HG02840 (cell line): ENCODE measurements at regions not wholly inside any gene's neighbourhood (a gene's known extent, or its start where the extent isn't known, plus 50 kb on each side); places are given as distances from the start of the nearest gene placed in this dataset.

Source experiments
- ATAC-seq: cut with Tn5 transposase; IDR thresholded peaks from one replicate; pipeline ENCODE4 v1.9.1; 2021; ENCODE audit warnings: mild to moderate bottlenecking, moderate library complexity, moderate number of reproducible peaks; ENCODE audit not compliant: unreplicated experiment, low FRiP score

- no peak for ATAC-seq
These were observed 324.7 kb downstream of the SEC14L1 start for GRCh38 chr17:77465358-77466041.

DNA sequence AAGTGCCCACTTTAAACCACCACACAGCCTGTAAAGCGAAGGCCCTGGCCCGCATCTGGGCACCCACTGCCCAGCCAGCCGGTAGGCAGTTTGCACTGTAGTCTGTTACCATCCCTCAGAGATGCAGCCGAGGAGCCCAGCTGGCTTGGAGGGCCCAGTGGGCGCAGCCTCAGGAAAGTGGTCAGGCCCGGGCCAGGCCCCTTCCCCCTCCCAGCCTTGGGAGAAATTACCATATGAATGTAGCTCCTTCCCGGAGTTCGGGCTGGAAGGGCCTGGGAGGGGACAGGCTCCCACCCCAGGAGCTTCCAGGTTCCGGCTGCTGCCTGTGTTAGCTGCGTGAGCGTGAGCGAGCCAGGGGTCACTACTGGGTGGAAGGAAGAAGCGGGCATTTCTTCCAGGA lies 325.4 kb downstream of the SEC14L1 start:
- no peak for ATAC-seq

DNA sequence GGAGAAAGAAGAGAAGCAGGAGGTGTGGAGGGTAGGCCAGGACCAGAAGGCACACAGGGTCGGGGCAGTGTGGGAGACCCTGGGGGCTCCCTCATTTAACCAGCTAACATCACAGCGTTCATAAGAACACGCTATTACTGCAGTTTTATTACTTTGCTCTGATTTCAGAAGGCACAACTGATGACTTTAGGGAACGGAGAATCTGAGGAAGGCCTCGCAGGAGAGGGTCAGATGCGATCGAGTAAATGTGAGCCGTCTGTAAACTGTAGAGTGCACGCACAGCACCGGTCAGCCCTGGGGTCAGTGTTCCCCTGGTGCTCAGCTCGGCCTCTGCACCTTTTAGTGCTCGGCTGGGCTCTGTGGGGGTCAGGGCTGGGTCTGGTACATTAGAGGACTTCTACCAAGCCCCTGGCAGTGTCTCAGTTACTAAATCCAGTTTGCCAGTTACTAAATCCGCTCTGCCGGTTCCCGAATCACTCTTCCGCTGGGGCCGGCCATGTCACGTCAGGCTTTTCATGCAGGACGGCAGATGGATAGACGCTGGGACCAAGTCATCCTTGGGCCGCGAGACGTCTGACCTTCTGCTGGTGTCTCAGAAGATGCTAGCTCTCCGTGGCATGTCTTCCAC lies 325.9 kb downstream of the SEC14L1 start:
- ATAC-seq, result no peak

- no peak for ATAC-seq
These were observed 326.8 kb downstream of the SEC14L1 start for GRCh38 chr17:77467521-77467920.

- no peak for ATAC-seq
These were observed 328.1 kb downstream of the SEC14L1 start for GRCh38 chr17:77468897-77469296.

GRCh38 chr17:77470330-77470786 lies 329.6 kb downstream of the SEC14L1 start:
- no peak for ATAC-seq

DNA sequence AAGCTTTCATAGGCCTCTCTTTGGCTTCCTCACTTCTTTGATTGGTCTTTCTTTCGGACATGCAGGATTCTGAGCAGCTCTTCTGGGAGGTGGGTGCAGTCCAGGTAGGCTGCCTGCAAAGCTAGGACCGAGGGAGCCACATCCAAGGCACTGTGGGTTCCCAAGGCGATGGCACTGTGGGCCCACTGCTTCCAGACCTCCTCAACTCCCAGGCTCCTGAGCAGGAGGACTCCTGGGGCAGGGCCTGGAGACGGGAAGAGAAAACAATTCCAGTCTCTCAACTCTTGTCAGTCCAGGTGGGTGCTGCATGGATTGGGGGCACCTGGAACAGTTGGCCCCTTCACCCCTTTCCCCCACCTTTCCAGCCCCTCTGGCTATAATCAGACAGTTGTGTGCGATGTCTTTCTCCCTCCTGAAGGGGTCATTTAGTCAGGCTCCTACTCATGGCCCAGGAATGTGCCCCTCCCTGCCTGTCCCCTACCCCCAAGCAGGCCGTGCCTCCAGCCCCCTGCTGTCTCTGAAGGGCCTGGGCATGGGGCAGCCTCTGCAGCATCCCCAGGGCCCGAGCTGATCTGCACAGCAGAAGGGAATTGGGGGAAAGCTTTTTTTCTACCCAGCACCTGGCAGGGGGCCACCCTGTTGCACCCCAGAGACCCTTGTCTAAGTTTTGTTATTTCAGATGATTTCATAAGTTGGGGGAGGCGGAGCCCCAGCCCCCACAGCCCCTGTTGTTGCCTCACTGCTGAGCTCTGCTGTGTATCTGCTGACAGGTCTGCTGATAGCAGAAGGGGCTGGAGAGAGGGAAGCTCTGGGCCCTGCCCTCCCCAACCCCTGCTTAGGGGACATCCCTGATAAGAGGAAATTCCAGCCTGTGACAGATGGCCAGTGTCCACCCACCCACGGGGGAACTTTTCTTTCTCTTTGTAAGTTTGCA lies 330.3 kb downstream of the SEC14L1 start:
- ATAC-seq, result no peak

DNA sequence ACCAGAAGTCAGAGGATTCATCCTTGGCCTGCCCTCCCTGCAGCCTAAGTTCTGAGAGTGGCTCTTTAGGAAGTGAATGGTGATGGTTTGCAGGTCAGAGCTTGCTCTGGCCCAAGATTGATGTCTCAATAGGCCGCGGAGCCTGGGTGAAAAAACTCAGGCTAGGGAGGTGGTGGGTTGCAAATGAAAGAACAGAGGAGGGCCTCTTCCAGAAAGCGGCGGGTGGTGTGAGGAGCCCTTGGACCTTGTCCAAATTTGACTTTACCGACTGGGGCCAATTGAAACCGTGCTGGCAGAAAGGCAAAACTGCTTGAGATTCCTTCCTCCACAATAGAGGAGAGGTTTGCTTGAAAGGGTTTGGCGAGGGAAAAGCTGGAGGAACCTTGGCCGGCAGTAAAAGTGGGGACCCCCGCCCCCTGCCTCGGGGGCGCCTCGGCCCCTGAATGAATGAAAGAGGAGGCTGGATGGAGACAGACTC lies 331.3 kb downstream of the SEC14L1 start:
- no peak for ATAC-seq

DNA sequence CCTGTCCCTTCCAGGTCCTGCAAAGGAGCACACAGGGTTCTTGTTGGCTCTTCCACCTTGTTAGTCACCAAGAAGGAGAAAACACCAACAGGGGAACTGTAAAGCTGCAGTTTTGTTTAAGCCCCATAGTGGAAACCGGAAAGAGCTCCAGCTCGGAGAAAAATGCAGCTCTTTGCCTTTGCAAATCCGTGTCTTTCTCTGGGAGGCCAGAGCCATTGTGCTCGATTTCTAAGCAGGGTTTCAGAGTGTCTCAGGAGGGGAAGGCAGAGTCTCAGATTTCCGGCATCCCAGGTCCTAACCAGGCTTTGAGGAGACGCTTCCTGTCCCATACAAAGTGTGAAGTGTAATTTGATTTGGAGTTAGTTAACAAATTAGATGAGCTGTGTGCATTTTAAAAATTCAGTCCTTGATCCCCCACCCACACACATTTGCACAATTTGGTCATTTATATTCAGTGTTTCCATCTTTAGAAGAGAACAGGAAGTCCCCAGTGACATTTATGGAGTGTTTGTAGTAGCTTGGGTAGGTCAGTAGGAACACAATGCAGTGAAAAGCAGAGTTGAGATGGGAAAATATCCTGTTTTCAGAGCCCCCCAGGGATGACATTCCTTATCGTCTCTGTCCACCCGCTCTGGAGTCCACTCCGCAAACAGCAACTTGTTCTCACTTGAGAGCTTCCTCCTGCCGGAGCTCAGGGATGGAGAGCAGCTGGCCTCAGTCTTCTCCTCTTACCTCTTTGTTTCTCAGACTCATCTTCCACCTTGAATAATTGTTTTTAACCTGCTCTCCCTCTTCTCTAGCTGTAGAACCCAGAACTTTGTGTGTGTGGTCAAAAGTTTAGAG lies 331.9 kb downstream of the SEC14L1 start:
- no peak for ATAC-seq

DNA sequence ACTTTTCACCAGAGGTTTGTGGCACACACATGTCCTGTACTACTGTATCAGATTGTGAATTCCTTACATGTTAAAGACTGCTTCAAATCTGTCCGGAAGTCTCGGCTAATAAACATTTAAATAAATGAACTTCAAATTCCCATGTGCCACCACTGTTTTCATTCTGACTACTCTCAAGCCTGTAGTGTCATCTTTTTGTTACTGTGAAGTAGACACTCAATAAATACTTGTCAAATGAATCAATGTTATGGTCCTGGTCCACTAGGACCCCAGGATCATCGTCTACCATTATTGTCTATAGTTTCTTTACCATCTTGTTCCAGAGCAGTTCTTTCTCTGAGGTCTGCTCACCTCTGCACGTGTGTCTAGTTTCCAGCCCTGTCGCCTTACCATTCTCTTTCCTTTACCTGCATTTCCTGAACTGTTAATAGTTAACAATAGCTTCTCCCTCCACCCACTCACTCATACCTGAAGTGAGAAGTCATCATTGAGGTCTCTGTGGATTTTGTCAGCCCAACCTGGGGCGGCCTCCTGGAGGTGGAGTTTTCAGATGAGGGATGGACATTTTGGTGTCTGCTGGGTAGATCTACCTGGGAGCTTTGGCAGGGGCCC lies 333.0 kb downstream of the SEC14L1 start:
- no peak for ATAC-seq

- ATAC-seq, result no peak
These were observed 333.7 kb downstream of the SEC14L1 start for GRCh38 chr17:77474292-77474988.

DNA sequence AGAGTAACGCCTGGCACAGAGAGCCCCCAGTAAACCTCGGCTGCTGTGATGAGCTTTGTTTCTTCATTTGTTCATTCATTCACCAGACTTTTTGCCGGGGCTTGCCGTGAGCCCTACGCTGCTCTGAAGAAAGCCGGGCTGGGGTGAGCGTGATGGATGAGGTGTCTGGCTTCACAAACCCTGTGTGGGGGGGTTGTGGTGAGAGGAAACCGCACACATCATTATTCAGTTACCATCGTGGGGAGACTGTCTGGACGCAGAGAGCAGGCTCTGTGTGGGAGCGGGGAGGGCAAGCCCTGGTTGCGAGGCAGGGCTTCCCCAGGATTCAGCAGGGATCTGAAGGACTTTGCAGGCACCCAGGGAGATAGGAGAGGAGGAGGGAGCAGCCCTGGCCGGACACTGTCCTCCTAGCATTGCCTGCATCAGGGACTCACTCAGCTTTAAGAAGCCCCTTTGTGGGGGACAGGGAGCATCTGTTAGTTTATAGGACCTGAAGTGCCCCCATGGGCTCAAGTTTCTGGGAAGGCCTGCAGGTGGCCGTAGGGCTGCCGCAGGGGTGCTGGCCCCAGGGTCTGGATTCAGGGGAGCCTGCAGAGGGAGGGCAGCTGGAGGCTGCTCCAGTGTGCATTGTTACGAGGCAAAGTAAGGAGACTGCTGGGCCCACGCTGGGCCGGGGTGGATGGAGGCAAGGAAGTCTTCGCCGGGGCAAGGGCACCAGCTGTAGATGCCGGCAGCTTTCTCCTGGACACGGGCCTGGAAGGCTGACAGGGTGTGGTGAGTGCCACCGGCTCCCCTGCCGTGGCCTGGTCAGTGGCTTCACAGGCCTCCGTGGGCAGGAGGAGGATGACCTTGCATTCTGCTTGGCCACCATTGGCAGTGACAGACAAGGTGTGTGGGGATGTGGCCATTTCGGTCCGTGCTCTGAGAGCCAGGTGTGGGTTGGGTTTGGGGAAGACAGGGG lies 334.5 kb downstream of the SEC14L1 start:
- ATAC-seq, result no peak

DNA sequence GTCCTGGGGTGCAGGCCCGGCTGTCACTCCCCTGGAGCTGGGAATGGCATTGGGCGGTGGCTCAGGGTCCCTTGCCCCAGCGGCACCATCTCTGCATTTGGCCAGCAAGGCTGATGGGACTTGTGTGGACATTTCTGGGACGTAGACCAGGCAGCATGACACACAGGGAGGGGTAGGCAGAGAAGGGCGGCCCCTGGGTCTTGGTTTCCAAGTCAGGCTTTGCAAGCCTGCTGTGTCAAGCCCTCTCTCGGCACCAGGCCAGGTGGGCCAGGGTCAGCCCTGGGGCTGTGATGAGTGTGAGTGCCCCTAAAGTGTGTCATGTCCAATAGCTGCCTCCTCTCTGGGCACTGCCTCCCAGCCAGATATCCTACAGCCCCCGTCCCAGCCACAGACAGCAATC lies 335.2 kb downstream of the SEC14L1 start:
- no peak for ATAC-seq

DNA sequence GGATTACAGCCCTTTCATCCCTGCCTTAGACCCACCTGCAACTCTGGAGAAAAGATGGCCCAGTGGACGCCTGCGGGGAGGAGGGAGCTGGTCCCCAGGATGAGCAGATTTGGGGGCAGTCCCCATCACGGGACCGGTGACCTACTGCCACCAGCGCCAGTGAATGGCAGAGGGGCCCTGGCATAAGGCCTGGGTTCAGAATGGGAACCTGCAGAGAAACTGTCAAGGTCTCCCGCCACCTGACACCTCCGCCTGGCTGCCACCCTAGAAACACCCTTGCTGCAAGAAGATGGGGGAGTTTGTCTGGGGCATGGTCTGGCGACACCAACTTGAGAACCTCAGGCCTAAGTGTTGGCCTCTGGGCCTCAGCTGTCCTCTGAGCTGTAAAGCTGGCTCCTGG lies 335.7 kb downstream of the SEC14L1 start:
- ATAC-seq, result no peak

GRCh38 chr17:77476931-77477805 lies 336.4 kb downstream of the SEC14L1 start:
- ATAC-seq, result no peak

DNA sequence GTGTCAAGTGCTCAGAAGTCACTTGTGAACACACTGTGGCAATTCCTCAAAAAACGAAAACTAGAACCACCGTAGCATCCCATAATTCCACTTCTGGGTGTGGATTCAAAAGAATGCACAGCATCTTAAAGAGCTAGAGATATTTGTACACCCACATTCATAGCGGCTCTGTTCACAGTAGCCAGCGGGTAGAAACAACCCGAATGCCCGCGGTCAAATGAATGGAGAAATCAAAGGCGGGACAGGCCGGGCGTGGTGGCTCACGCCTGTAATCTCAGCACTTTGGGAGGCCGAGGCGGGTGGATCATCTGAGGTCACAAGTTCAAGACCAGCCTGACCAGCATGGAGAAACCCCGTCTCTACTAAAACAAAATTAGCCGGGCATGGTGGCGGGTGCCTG lies 337.5 kb downstream of the SEC14L1 start:
- ATAC-seq, result no peak

DNA sequence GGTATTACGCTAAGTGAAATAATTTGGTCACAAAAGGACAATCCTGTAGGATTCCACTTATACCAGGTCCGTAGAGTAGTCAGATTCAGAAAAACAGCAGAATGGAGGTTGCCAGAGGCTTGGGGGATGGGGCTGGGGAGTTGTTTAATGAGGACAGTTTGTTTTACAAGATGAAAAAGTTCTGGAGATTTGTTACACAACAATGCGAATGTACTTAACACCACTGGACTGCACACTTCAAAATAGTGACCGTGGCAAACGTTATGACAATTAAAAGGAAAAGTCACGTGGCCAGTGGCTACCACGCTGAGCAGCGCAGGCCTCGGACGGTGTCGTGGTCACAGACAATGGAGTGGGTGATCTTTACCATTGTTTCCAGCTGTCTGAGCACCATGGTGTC lies 338.1 kb downstream of the SEC14L1 start:
- ATAC-seq, result no peak
